Endothelial cell (in vitro differentiated cells): ENCODE measurements at regions not wholly inside any gene's neighbourhood (a gene's known extent, or its start where the extent isn't known, plus 50 kb on each side); places are given as distances from the start of the nearest gene placed in this dataset.

ENCODE experiments used
- DNase-seq: peaks from one replicate; pipeline ENCODE4 v3.0.0; 2021; ENCODE audit warnings: low spot score
- H3K27ac Mint-ChIP-seq: one replicate; pipeline ENCODE4 v1.8.0; 2021; ENCODE audit warnings: mixed read lengths, inconsistent platforms; ENCODE audit not compliant: unreplicated experiment
- H3K27me3 Mint-ChIP-seq: one replicate; pipeline ENCODE4 v1.8.0; 2021; ENCODE audit warnings: mild to moderate bottlenecking, moderate library complexity, mixed read lengths, inconsistent platforms; ENCODE audit not compliant: unreplicated experiment
- H3K36me3 Mint-ChIP-seq: one replicate; pipeline ENCODE4 v1.8.0; 2021; ENCODE audit warnings: mild to moderate bottlenecking, low read depth, mixed read lengths, inconsistent platforms; ENCODE audit not compliant: unreplicated experiment
- H3K4me1 Mint-ChIP-seq: one replicate; pipeline ENCODE4 v1.8.0; 2021; ENCODE audit warnings: mild to moderate bottlenecking, mixed read lengths, inconsistent platforms; ENCODE audit not compliant: unreplicated experiment
- H3K4me3 Mint-ChIP-seq: one replicate; pipeline ENCODE4 v1.8.0; 2021; ENCODE audit warnings: mild to moderate bottlenecking, mixed read lengths, inconsistent platforms; ENCODE audit not compliant: unreplicated experiment
- H3K9me3 Mint-ChIP-seq: one replicate; pipeline ENCODE4 v1.8.0; 2021; ENCODE audit warnings: mixed read lengths, inconsistent platforms; ENCODE audit not compliant: unreplicated experiment
- TF ChIP-seq, protein P1 (sequence below): fragments of 200-600 bp; sonication (generic); IDR thresholded peaks from one replicate; pipeline ENCODE4 v1.5.0; 2021; ENCODE audit warnings: antibody characterized with exemption; ENCODE audit not compliant: unreplicated experiment

GRCh38 chr3:68163968-68164367 lies 509.6 kb upstream of the SUCLG2 start:
- no peak overlapping the region for H3K27ac Mint-ChIP-seq
- no peaks in the 10 kb centered on the region for H3K4me1 Mint-ChIP-seq
- H3K36me3 Mint-ChIP-seq = no peaks in the 10 kb centered on the region
- no peaks in the 10 kb centered on the region for H3K9me3 Mint-ChIP-seq
- TF ChIP-seq, protein P1, sequence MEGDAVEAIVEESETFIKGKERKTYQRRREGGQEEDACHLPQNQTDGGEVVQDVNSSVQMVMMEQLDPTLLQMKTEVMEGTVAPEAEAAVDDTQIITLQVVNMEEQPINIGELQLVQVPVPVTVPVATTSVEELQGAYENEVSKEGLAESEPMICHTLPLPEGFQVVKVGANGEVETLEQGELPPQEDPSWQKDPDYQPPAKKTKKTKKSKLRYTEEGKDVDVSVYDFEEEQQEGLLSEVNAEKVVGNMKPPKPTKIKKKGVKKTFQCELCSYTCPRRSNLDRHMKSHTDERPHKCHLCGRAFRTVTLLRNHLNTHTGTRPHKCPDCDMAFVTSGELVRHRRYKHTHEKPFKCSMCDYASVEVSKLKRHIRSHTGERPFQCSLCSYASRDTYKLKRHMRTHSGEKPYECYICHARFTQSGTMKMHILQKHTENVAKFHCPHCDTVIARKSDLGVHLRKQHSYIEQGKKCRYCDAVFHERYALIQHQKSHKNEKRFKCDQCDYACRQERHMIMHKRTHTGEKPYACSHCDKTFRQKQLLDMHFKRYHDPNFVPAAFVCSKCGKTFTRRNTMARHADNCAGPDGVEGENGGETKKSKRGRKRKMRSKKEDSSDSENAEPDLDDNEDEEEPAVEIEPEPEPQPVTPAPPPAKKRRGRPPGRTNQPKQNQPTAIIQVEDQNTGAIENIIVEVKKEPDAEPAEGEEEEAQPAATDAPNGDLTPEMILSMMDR = no peak
- no peaks in the 10 kb centered on the region for H3K27me3 Mint-ChIP-seq
- H3K4me3 Mint-ChIP-seq = no peak overlapping the region
- no peak for DNase-seq

DNA sequence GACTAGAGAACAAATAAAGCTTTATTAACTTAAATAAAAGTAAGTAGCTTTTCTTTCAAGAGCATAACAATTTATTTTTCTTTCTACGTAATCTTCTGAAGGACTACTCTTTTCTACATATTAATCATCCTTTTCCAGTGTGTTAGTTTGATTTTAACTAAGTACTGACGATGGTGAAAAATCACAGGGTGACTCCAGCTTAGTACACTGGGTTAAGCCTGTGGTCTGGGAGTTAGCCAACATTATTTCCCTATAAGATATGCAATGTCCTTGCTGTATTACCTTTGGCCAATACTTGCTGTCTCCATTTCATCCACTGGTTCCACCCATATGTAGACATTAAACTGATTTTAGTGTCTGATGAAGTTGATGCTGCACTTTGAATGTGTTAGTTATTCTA lies 508.6 kb upstream of the SUCLG2 start:
- no peaks in the 10 kb centered on the region for H3K27me3 Mint-ChIP-seq
- no peak overlapping the region for H3K27ac Mint-ChIP-seq
- no peaks in the 10 kb centered on the region for H3K9me3 Mint-ChIP-seq
- no peak overlapping the region for H3K4me3 Mint-ChIP-seq
- no peak for DNase-seq
- H3K36me3 Mint-ChIP-seq = no peaks in the 10 kb centered on the region
- TF ChIP-seq, protein P1 = no peak
- no peaks in the 10 kb centered on the region for H3K4me1 Mint-ChIP-seq

GRCh38 chr3:68162644-68163043 lies 508.2 kb upstream of the SUCLG2 start:
- no peak overlapping the region for H3K4me3 Mint-ChIP-seq
- H3K27ac Mint-ChIP-seq = no peak overlapping the region
- TF ChIP-seq, protein P1 = no peak
- H3K4me1 Mint-ChIP-seq = no peaks in the 10 kb centered on the region
- no peak for DNase-seq
- no peaks in the 10 kb centered on the region for H3K27me3 Mint-ChIP-seq
- no peaks in the 10 kb centered on the region for H3K9me3 Mint-ChIP-seq
- H3K36me3 Mint-ChIP-seq = no peaks in the 10 kb centered on the region

GRCh38 chr3:68151359-68151758 lies 496.9 kb upstream of the SUCLG2 start:
- Mint-ChIP-seq H3K27ac (no peak overlapping the region), H3K9me3 (no peaks in the 10 kb centered on the region), H3K4me3 (no peak overlapping the region), H3K4me1 (no peaks in the 10 kb centered on the region), H3K27me3 (no peaks in the 10 kb centered on the region), H3K36me3 (no peaks in the 10 kb centered on the region)
- DNase-seq = no peak
- TF ChIP-seq, protein P1 = no peak

DNA sequence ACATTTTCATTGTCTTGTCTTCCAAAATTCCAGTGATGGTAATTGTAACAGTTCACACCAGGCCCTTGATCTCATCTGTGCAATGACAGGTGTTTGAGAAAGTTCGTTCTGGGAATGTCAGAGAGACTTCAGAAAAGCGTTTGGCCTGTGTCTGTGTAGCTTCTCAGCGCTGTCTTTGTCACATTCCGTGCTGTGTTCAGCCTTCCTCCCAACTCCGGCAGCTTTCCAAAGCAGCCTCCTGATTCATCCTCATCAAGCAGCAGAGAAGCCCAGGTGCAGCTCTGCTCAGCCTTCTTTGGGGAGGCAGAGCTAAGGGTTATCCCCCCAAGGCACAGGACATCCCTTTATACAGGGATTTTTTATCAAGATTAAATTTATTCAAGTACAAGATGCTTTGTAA lies 494.0 kb upstream of the SUCLG2 start:
- H3K36me3 Mint-ChIP-seq = no peaks in the 10 kb centered on the region

More for the DNA sequence above, 494.0 kb upstream of the SUCLG2 start:
- no peak overlapping the region for H3K27ac Mint-ChIP-seq
- H3K4me1 Mint-ChIP-seq = no peaks in the 10 kb centered on the region
- no peaks in the 10 kb centered on the region for H3K27me3 Mint-ChIP-seq
- no peaks in the 10 kb centered on the region for H3K9me3 Mint-ChIP-seq
- H3K4me3 Mint-ChIP-seq = no peak overlapping the region
- TF ChIP-seq, protein P1 = no peak
- DNase-seq = no peak
